ENCODE measurements at regions not wholly inside any gene's neighbourhood (a gene's known extent, or its start where the extent isn't known, plus 50 kb on each side); places are given as distances from the start of the nearest gene placed in this dataset.

- H3K27ac ChIP-seq (ENCODE audit: low read length) = no peak overlapping the region
- H3K4me2 ChIP-seq (ENCODE audit: low read length) = no peak overlapping the region
- peaks cover 5% of the 10 kb centered on the region for H3K4me1 ChIP-seq (ENCODE audit: insufficient read depth, low read length)
- DNase-seq (no peak), ATAC-seq (no peak)
- POLR2A ChIA-PET (ENCODE audit: unreplicated experiment) = no interaction called here
- H3K9me2 ChIP-seq (replicated peaks; ENCODE audit: low read length) = no peaks in the 10 kb centered on the region
- BruUV-seq (replicated peaks) = no TSS peak
- TF ChIP-seq EZH2 (IDR thresholded peaks at IDR 0.05; ENCODE audit: low read length, unreplicated experiment) = no peak
- no peak for TF ChIP-seq CTCF (conservative IDR thresholded peaks at IDR 0.05; ENCODE audit: low read depth, low read length)
- TF ChIP-seq EZH2phosphoT487 (IDR thresholded peaks at IDR 0.05; ENCODE audit: borderline replicate concordance, low read length) = no peak
- no peak overlapping the region for H2AFZ ChIP-seq (ENCODE audit: low read length)
- H4K20me1 ChIP-seq (ENCODE audit: low read length) = no peaks in the 10 kb centered on the region
- intact Hi-C loops (cut with micrococcal nuclease) = no loop called here
- no peaks in the 10 kb centered on the region for H3K36me3 ChIP-seq (ENCODE audit: low read depth, low read length)
- CTCF ChIA-PET = no interaction called here
- no peaks in the 10 kb centered on the region for H3K9me3 ChIP-seq (ENCODE audit: low read length)
- H3K9ac ChIP-seq (ENCODE audit: low read length) = no peak overlapping the region
- no peaks in the 10 kb centered on the region for H3K79me2 ChIP-seq (ENCODE audit: low read length)
- no peaks in the 10 kb centered on the region for H3F3A ChIP-seq (ENCODE audit: low read length, unreplicated experiment)
- no peaks in the 10 kb centered on the region for H3K27me3 ChIP-seq (ENCODE audit: low read length)
- no peak overlapping the region for H3K4me3 ChIP-seq (ENCODE audit: low read length)
Observed at GRCh38 chr11:29336727-29337575, 679.9 kb downstream of the KCNA4 start.

- H2AFZ ChIP-seq (ENCODE audit: low read length) = no peak overlapping the region
- ATAC-seq (no peak), DNase-seq (no peak)
- intact Hi-C loops (cut with micrococcal nuclease) = loop anchor here (5.0 kb wide), 1 partner anchor 1227 kb away; the partner anchor contains the start of genes KIF18A and METTL15
- H3F3A ChIP-seq (ENCODE audit: low read length, unreplicated experiment) = no peaks in the 10 kb centered on the region
- no peaks in the 10 kb centered on the region for H3K27me3 ChIP-seq (ENCODE audit: low read length)
- H3K4me1 ChIP-seq (ENCODE audit: insufficient read depth, low read length) = peaks cover 12% of the 10 kb centered on the region
- no peaks in the 10 kb centered on the region for H4K20me1 ChIP-seq (ENCODE audit: low read length)
- H3K9ac ChIP-seq (ENCODE audit: low read length) = no peak overlapping the region
- H3K4me2 ChIP-seq (ENCODE audit: low read length) = no peak overlapping the region
- BruUV-seq (replicated peaks) = no TSS peak
- TF ChIP-seq CTCF (conservative IDR thresholded peaks at IDR 0.05; ENCODE audit: low read depth, low read length) (no peak), EZH2phosphoT487 (IDR thresholded peaks at IDR 0.05; ENCODE audit: borderline replicate concordance, low read length) (no peak)
- no peak overlapping the region for H3K4me3 ChIP-seq (ENCODE audit: low read length)
- no peaks in the 10 kb centered on the region for H3K9me2 ChIP-seq (replicated peaks; ENCODE audit: low read length)
- no peaks in the 10 kb centered on the region for H3K36me3 ChIP-seq (ENCODE audit: low read depth, low read length)
- H3K79me2 ChIP-seq (ENCODE audit: low read length) = no peaks in the 10 kb centered on the region
- ChIA-PET POLR2A (ENCODE audit: unreplicated experiment) (no interaction called here), CTCF (interaction anchor here (0.6 kb wide), 2 partner anchors 715 to 1639 kb away, joined by 3 read pairs; no protein-coding TSS in a partner anchor)
- H3K27ac ChIP-seq (ENCODE audit: low read length) = no peak overlapping the region
- H3K9me3 ChIP-seq (ENCODE audit: low read length) = no peaks in the 10 kb centered on the region
Observed at GRCh38 chr11:29334776-29335130, 682.1 kb downstream of the KCNA4 start.
